Liver (tissue), 8 donors: ENCODE measurements at regions not wholly inside any gene's neighbourhood (a gene's known extent, or its start where the extent isn't known, plus 50 kb on each side); places are given as distances from the start of the nearest gene placed in this dataset.

Experiments
- DNase-seq: peaks from one replicate; pipeline ENCODE4 v3.0.0-alpha.2; 2017; ENCODE audit warnings: low spot score
- H3K27ac ChIP-seq, 2 donors: one replicate each; pipeline ENCODE4 v1.7.0; 2013; ENCODE audit warnings: inconsistent platforms in 2 of 2, low read length in 2 of 2, control low read depth in 1 of 2, low read depth in 1 of 2, mild to moderate bottlenecking in 1 of 2
- H3K27me3 ChIP-seq, 4 donors: one replicate each; pipeline versions ENCODE4 v1.6.1 to v1.7.0; 2013; ENCODE audit warnings: low read length in 3 of 4, inconsistent platforms in 1 of 4, mild to moderate bottlenecking in 1 of 4, moderate library complexity in 1 of 4; ENCODE audit not compliant: control insufficient read depth in 4 of 4, insufficient read depth in 4 of 4
- H3K36me3 ChIP-seq, 4 donors: one replicate each; pipeline versions ENCODE4 v1.6.1 to v1.7.0; 2013; ENCODE audit warnings: low read length in 3 of 4, mild to moderate bottlenecking in 3 of 4, low read depth in 1 of 4, moderate library complexity in 1 of 4; ENCODE audit not compliant: control insufficient read depth in 4 of 4, insufficient read depth in 3 of 4
- H3K4me1 ChIP-seq, 4 donors: one replicate each; pipeline versions ENCODE4 v1.6.1 to v1.7.0; 2013; ENCODE audit warnings: low read length in 3 of 4, mild to moderate bottlenecking in 3 of 4, moderate library complexity in 1 of 4; ENCODE audit not compliant: control insufficient read depth in 4 of 4, insufficient read depth in 4 of 4
- H3K4me3 ChIP-seq, 3 donors: one replicate each; pipeline versions ENCODE4 v1.6.1 to v1.7.0; 2013; ENCODE audit warnings: low read length in 3 of 3, control low read depth in 1 of 3, low read depth in 1 of 3, mild to moderate bottlenecking in 1 of 3
- H3K9ac ChIP-seq, 2 donors: one replicate each; pipeline ENCODE4 v1.7.0; 2013; ENCODE audit warnings: low read length in 2 of 2, mild to moderate bottlenecking in 2 of 2, moderate library complexity in 2 of 2, control low read depth in 1 of 2, low read depth in 1 of 2
- H3K9me3 ChIP-seq, 4 donors: one replicate each; pipeline versions ENCODE4 v1.6.1 to v1.7.0; 2013; ENCODE audit warnings: low read length in 3 of 4; ENCODE audit not compliant: control insufficient read depth in 4 of 4
- ATF3 ChIP-seq: IDR thresholded peaks from 2 replicates; pipeline ENCODE4 v1.6.1; 2016; ENCODE audit warnings: antibody characterized with exemption
- CTCF ChIP-seq: fragments of 150-350 bp; IDR thresholded peaks from 2 replicates; pipeline ENCODE4 v1.5.1; 2017; ENCODE audit warnings: improper control_type of control experiment, low read depth, low read length; ENCODE audit not compliant: missing input control
- EGR1 ChIP-seq, 2 donors: IDR thresholded peaks; 2 replicates each; pipeline ENCODE4 v1.6.1; 2016 to 2018; ENCODE audit warnings: antibody characterized with exemption in 2 of 2, low read depth in 2 of 2
- FOXA1 ChIP-seq: IDR thresholded peaks from 2 replicates; pipeline ENCODE4 v1.6.1; 2016; ENCODE audit warnings: antibody characterized with exemption
- FOXA2 ChIP-seq: IDR thresholded peaks from 2 replicates; pipeline ENCODE4 v1.6.1; 2016; ENCODE audit warnings: antibody characterized with exemption
- GABPA ChIP-seq, 2 donors: IDR thresholded peaks in 1 of 2; conservative IDR thresholded peaks in 1 of 2; 2 replicates each; pipeline ENCODE4 v1.6.1; 2016; ENCODE audit warnings: antibody characterized with exemption in 2 of 2, mild to moderate bottlenecking in 1 of 2, moderate library complexity in 1 of 2
- HNF4A ChIP-seq, 2 donors: conservative IDR thresholded peaks; 2 replicates each; pipeline ENCODE4 v1.6.1; 2016; ENCODE audit warnings: antibody characterized with exemption in 2 of 2, mild to moderate bottlenecking in 2 of 2
- HNF4G ChIP-seq: IDR thresholded peaks from 2 replicates; pipeline ENCODE4 v1.6.1; 2016; ENCODE audit warnings: antibody characterized with exemption
- JUND ChIP-seq, 2 donors: IDR thresholded peaks; 2 replicates each; pipeline ENCODE4 v1.6.1; 2016; ENCODE audit warnings: antibody characterized with exemption in 2 of 2
- MAX ChIP-seq: IDR thresholded peaks from 2 replicates; pipeline ENCODE4 v1.6.1; 2016; ENCODE audit warnings: antibody characterized with exemption
- NR2F2 ChIP-seq: IDR thresholded peaks from 2 replicates; pipeline ENCODE4 v1.6.1; 2016; ENCODE audit warnings: antibody characterized with exemption
- RAD21 ChIP-seq, 2 donors: IDR thresholded peaks; 2 replicates each; pipeline ENCODE4 v1.6.1; 2016; ENCODE audit warnings: antibody characterized with exemption in 2 of 2, mild to moderate bottlenecking in 2 of 2
- REST ChIP-seq: IDR thresholded peaks from 2 replicates; pipeline ENCODE4 v1.6.1; 2016; ENCODE audit warnings: antibody characterized with exemption, mild to moderate bottlenecking
- RXRA ChIP-seq, 2 donors: IDR thresholded peaks; 2 replicates each; pipeline ENCODE4 v1.6.1; 2017 to 2018; ENCODE audit warnings: antibody characterized with exemption in 2 of 2, mild to moderate bottlenecking in 1 of 2
- SP1 ChIP-seq: IDR thresholded peaks from 2 replicates; pipeline ENCODE4 v1.6.1; 2018; ENCODE audit warnings: antibody characterized with exemption, mild to moderate bottlenecking
- TAF1 ChIP-seq: conservative IDR thresholded peaks from 2 replicates; pipeline ENCODE4 v1.6.1; 2016; ENCODE audit warnings: antibody characterized with exemption, mild to moderate bottlenecking
- YY1 ChIP-seq: IDR thresholded peaks from 2 replicates; pipeline ENCODE4 v1.6.1; 2016; ENCODE audit warnings: antibody characterized with exemption, mild to moderate bottlenecking
- ZBTB33 ChIP-seq: IDR thresholded peaks from 2 replicates; pipeline ENCODE4 v1.6.1; 2016; ENCODE audit warnings: antibody characterized with exemption
- WGBS: extraction: QIAGEN DNeasy Blood & Tissue Kit; methylation state at CpG from one replicate; pipeline ENCODE4 v1.1.7; 2013; 5-methylcytosine and 5-hydroxymethylcytosine counted together
- donor health status: healthy.
- donor health status: healthy.
- donor health status: healthy.
- donor health status: healthy.
- donor health status: healthy.

- TF ChIP-seq REST (no peak), GABPA (IDR thresholded peaks at IDR 0.05 in 1 of 2, conservative IDR thresholded peaks at IDR 0.05 in 1 of 2) (no peak), TAF1 (no peak)
Observed at GRCh38 chr15:99485992-99486370, 79.8 kb upstream of the MEF2A start (continued).

- no peak for DNase-seq
- peaks cover 0 to 3% (median 1%) of the 10 kb centered on the region in 4 donors for H3K4me1 ChIP-seq
- H3K27ac ChIP-seq: no peak overlapping the region
- H3K4me3 ChIP-seq: peak overlapping the region in 2 of 3 donors; percentile 19 to 26
- 11% methylated on average over 31 of the region's 31 CpGs for WGBS
- TF ChIP-seq EGR1 (IDR thresholded peaks at IDR 0.05; ENCODE audit: low read depth in 2 of 2) (no peak), REST (no peak), FOXA1 (no peak), RAD21 (IDR thresholded peaks at IDR 0.05) (no peak), HNF4G (no peak), HNF4A (conservative IDR thresholded peaks at IDR 0.05) (no peak), TAF1 (no peak), SP1 (no peak), YY1 (no peak), ZBTB33 (no peak), GABPA (IDR thresholded peaks at IDR 0.05 in 1 of 2, conservative IDR thresholded peaks at IDR 0.05 in 1 of 2) (no peak), FOXA2 (no peak), NR2F2 (no peak), RXRA (IDR thresholded peaks at IDR 0.05) (no peak), JUND (IDR thresholded peaks at IDR 0.05) (no peak), MAX (no peak), ATF3 (no peak), CTCF (no peak)
- H3K9ac ChIP-seq: no peak overlapping the region
- H3K36me3 ChIP-seq: no peaks in the 10 kb centered on the region
- no peaks in the 10 kb centered on the region for H3K27me3 ChIP-seq
- no peaks in the 10 kb centered on the region for H3K9me3 ChIP-seq
Observed at GRCh38 chr15:99486371-99487336, 79.1 kb upstream of the MEF2A start.
